Tibial nerve (tissue), 4 donors: ENCODE measurements at regions not wholly inside any gene's neighbourhood (a gene's known extent, or its start where the extent isn't known, plus 50 kb on each side); places are given as distances from the start of the nearest gene placed in this dataset.

Experiments
- CTCF ChIP-seq, 5 experiments: fragments of 200-600 bp in 3 of 5; fragments of 450-650 bp in 2 of 5; sonication (generic) in 3 of 5; IDR thresholded peaks; one replicate each; pipeline ENCODE4 v1.5.1; 2016 to 2019; ENCODE audit warnings: antibody characterized with exemption in 5 of 5, mild to moderate bottlenecking in 3 of 5, moderate library complexity in 2 of 5
- EP300 ChIP-seq, 2 donors: sonication (generic); formaldehyde crosslinking; IDR thresholded peaks; one replicate each; pipeline ENCODE4 v1.6.1; 2017; ENCODE audit warnings: antibody characterized with exemption in 2 of 2, mild to moderate bottlenecking in 1 of 2
- POLR2A ChIP-seq, 2 donors: fragments of 450-650 bp; IDR thresholded peaks; one replicate each; pipeline ENCODE4 v1.6.1; 2017; ENCODE audit warnings: antibody characterized with exemption in 2 of 2, mild to moderate bottlenecking in 2 of 2, moderate library complexity in 2 of 2

GRCh38 chrX:69361311-69361845, 142.7 kb upstream of the NALF2 start:
- TF ChIP-seq POLR2A (IDR thresholded peaks at IDR 0.05) (no peak), CTCF (IDR thresholded peaks at IDR 0.05) (no peak), EP300 (IDR thresholded peaks at IDR 0.05) (no peak)
